Glutamatergic neuron (in vitro differentiated cells): ENCODE measurements at regions not wholly inside any gene's neighbourhood (a gene's known extent, or its start where the extent isn't known, plus 50 kb on each side); places are given as distances from the start of the nearest gene placed in this dataset.

Experiments used
- DNase-seq: peaks from one replicate; pipeline ENCODE4 v3.0.0; 2022
- H3K27ac Mint-ChIP-seq: one replicate; pipeline ENCODE4 v1.8.0; 2020; ENCODE audit warnings: mild to moderate bottlenecking, mixed read lengths, inconsistent platforms; ENCODE audit not compliant: unreplicated experiment
- H3K27me3 Mint-ChIP-seq: one replicate; pipeline ENCODE4 v1.8.0; 2020; ENCODE audit warnings: mild to moderate bottlenecking, moderate library complexity, mixed read lengths, inconsistent platforms; ENCODE audit not compliant: unreplicated experiment
- H3K36me3 Mint-ChIP-seq: one replicate; pipeline ENCODE4 v1.8.0; 2020; ENCODE audit warnings: mild to moderate bottlenecking, mixed read lengths, inconsistent platforms; ENCODE audit not compliant: unreplicated experiment
- H3K4me1 Mint-ChIP-seq: one replicate; pipeline ENCODE4 v1.8.0; 2020; ENCODE audit warnings: mild to moderate bottlenecking, low read depth, mixed read lengths, inconsistent platforms; ENCODE audit not compliant: unreplicated experiment
- H3K4me3 Mint-ChIP-seq: one replicate; pipeline ENCODE4 v1.8.0; 2020; ENCODE audit warnings: mild to moderate bottlenecking, mixed read lengths, inconsistent platforms; ENCODE audit not compliant: unreplicated experiment
- H3K9me3 Mint-ChIP-seq: one replicate; pipeline ENCODE4 v1.8.0; 2020; ENCODE audit warnings: mild to moderate bottlenecking, moderate library complexity, mixed read lengths, inconsistent platforms; ENCODE audit not compliant: unreplicated experiment
- CTCF ChIP-seq: fragments of 200-600 bp; sonication (generic); IDR thresholded peaks from one replicate; pipeline ENCODE4 v1.5.0; 2021; ENCODE audit not compliant: partially characterized antibody, unreplicated experiment

GRCh38 chr6:159443417-159443920, 249.6 kb downstream of the SOD2 start:
- TF ChIP-seq CTCF: no peak
- H3K36me3 Mint-ChIP-seq: no peaks in the 10 kb centered on the region
- H3K9me3 Mint-ChIP-seq: no peaks in the 10 kb centered on the region
- no peak for DNase-seq
- no peak overlapping the region for H3K4me3 Mint-ChIP-seq
- H3K27ac Mint-ChIP-seq: no peak overlapping the region
- H3K4me1 Mint-ChIP-seq: no peaks in the 10 kb centered on the region
- peaks cover 2% of the 10 kb centered on the region for H3K27me3 Mint-ChIP-seq

- Mint-ChIP-seq H3K4me3 (no peak overlapping the region), H3K4me1 (no peaks in the 10 kb centered on the region), H3K27me3 (peaks cover 2% of the 10 kb centered on the region), H3K27ac (no peak overlapping the region), H3K9me3 (no peaks in the 10 kb centered on the region), H3K36me3 (peaks cover 7% of the 10 kb centered on the region)
- DNase-seq: no peak
- TF ChIP-seq CTCF: no peak
These were observed 251.4 kb downstream of the SOD2 start for GRCh38 chr6:159441704-159441981.

- Mint-ChIP-seq H3K4me1 (no peaks in the 10 kb centered on the region), H3K27ac (no peak overlapping the region), H3K36me3 (peaks cover 7% of the 10 kb centered on the region), H3K27me3 (peaks cover under 1% of the 10 kb centered on the region), H3K4me3 (no peak overlapping the region), H3K9me3 (no peaks in the 10 kb centered on the region)
- no peak for DNase-seq
- TF ChIP-seq CTCF: no peak
These were observed 251.9 kb downstream of the SOD2 start for GRCh38 chr6:159440911-159441703.

GRCh38 chr6:159440349-159440748, 252.7 kb downstream of the SOD2 start:
- Mint-ChIP-seq H3K4me3 (no peak overlapping the region), H3K27ac (no peak overlapping the region), H3K36me3 (peaks cover 7% of the 10 kb centered on the region), H3K27me3 (no peaks in the 10 kb centered on the region), H3K4me1 (no peaks in the 10 kb centered on the region), H3K9me3 (no peaks in the 10 kb centered on the region)
- TF ChIP-seq CTCF: no peak
- no peak for DNase-seq

GRCh38 chr6:159439651-159440050, 253.4 kb downstream of the SOD2 start:
- no peak for TF ChIP-seq CTCF

More at GRCh38 chr6:159439651-159440050, 253.4 kb downstream of the SOD2 start:
- no peak overlapping the region for H3K27ac Mint-ChIP-seq
- H3K27me3 Mint-ChIP-seq: no peaks in the 10 kb centered on the region
- no peak for DNase-seq
- no peaks in the 10 kb centered on the region for H3K4me1 Mint-ChIP-seq
- peaks cover 12% of the 10 kb centered on the region for H3K36me3 Mint-ChIP-seq
- no peaks in the 10 kb centered on the region for H3K9me3 Mint-ChIP-seq
- H3K4me3 Mint-ChIP-seq: no peak overlapping the region
